ENCODE measurements at regions not wholly inside any gene's neighbourhood (a gene's known extent, or its start where the extent isn't known, plus 50 kb on each side); places are given as distances from the start of the nearest gene placed in this dataset.

GRCh38 chr3:176896165-176896564, 301.1 kb downstream of the TBL1XR1 start (continued):
- TF ChIP-seq, protein P1, sequence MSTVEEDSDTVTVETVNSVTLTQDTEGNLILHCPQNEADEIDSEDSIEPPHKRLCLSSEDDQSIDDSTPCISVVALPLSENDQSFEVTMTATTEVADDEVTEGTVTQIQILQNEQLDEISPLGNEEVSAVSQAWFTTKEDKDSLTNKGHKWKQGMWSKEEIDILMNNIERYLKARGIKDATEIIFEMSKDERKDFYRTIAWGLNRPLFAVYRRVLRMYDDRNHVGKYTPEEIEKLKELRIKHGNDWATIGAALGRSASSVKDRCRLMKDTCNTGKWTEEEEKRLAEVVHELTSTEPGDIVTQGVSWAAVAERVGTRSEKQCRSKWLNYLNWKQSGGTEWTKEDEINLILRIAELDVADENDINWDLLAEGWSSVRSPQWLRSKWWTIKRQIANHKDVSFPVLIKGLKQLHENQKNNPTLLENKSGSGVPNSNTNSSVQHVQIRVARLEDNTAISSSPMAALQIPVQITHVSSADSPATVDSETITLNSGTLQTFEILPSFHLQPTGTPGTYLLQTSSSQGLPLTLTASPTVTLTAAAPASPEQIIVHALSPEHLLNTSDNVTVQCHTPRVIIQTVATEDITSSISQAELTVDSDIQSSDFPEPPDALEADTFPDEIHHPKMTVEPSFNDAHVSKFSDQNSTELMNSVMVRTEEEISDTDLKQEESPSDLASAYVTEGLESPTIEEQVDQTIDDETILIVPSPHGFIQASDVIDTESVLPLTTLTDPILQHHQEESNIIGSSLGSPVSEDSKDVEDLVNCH (CRISPR knock-in tag; IDR thresholded peaks at IDR 0.05), result no peak
- TF ChIP-seq, protein P2, sequence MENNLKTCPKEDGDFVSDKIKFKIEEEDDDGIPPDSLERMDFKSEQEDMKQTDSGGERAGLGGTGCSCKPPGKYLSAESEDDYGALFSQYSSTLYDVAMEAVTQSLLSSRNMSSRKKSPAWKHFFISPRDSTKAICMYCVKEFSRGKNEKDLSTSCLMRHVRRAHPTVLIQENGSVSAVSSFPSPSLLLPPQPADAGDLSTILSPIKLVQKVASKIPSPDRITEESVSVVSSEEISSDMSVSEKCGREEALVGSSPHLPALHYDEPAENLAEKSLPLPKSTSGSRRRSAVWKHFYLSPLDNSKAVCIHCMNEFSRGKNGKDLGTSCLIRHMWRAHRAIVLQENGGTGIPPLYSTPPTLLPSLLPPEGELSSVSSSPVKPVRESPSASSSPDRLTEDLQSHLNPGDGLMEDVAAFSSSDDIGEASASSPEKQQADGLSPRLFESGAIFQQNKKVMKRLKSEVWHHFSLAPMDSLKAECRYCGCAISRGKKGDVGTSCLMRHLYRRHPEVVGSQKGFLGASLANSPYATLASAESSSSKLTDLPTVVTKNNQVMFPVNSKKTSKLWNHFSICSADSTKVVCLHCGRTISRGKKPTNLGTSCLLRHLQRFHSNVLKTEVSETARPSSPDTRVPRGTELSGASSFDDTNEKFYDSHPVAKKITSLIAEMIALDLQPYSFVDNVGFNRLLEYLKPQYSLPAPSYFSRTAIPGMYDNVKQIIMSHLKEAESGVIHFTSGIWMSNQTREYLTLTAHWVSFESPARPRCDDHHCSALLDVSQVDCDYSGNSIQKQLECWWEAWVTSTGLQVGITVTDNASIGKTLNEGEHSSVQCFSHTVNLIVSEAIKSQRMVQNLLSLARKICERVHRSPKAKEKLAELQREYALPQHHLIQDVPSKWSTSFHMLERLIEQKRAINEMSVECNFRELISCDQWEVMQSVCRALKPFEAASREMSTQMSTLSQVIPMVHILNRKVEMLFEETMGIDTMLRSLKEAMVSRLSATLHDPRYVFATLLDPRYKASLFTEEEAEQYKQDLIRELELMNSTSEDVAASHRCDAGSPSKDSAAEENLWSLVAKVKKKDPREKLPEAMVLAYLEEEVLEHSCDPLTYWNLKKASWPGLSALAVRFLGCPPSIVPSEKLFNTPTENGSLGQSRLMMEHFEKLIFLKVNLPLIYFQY (CRISPR knock-in tag; IDR thresholded peaks at IDR 0.05; ENCODE audit: borderline replicate concordance), result no peak
- TF ChIP-seq ZNF296 (CRISPR knock-in tag; conservative IDR thresholded peaks at IDR 0.05), result no peak
- no peak for TF ChIP-seq HMGXB4 (CRISPR knock-in tag; IDR thresholded peaks at IDR 0.05; ENCODE audit: borderline replicate concordance in 1 of 2, low read depth in 1 of 2)
- TF ChIP-seq, protein P3, sequence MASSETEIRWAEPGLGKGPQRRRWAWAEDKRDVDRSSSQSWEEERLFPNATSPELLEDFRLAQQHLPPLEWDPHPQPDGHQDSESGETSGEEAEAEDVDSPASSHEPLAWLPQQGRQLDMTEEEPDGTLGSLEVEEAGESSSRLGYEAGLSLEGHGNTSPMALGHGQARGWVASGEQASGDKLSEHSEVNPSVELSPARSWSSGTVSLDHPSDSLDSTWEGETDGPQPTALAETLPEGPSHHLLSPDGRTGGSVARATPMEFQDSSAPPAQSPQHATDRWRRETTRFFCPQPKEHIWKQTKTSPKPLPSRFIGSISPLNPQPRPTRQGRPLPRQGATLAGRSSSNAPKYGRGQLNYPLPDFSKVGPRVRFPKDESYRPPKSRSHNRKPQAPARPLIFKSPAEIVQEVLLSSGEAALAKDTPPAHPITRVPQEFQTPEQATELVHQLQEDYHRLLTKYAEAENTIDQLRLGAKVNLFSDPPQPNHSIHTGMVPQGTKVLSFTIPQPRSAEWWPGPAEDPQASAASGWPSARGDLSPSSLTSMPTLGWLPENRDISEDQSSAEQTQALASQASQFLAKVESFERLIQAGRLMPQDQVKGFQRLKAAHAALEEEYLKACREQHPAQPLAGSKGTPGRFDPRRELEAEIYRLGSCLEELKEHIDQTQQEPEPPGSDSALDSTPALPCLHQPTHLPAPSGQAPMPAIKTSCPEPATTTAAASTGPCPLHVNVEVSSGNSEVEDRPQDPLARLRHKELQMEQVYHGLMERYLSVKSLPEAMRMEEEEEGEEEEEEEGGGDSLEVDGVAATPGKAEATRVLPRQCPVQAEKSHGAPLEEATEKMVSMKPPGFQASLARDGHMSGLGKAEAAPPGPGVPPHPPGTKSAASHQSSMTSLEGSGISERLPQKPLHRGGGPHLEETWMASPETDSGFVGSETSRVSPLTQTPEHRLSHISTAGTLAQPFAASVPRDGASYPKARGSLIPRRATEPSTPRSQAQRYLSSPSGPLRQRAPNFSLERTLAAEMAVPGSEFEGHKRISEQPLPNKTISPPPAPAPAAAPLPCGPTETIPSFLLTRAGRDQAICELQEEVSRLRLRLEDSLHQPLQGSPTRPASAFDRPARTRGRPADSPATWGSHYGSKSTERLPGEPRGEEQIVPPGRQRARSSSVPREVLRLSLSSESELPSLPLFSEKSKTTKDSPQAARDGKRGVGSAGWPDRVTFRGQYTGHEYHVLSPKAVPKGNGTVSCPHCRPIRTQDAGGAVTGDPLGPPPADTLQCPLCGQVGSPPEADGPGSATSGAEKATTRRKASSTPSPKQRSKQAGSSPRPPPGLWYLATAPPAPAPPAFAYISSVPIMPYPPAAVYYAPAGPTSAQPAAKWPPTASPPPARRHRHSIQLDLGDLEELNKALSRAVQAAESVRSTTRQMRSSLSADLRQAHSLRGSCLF (CRISPR knock-in tag; IDR thresholded peaks at IDR 0.05; ENCODE audit: borderline replicate concordance), result no peak
